ENCODE measurements at regions not wholly inside any gene's neighbourhood (a gene's known extent, or its start where the extent isn't known, plus 50 kb on each side); places are given as distances from the start of the nearest gene placed in this dataset.

- TF ChIP-seq ATOH8 (CRISPR knock-in tag; IDR thresholded peaks at IDR 0.05; ENCODE audit: low read depth): no peak
- TF ChIP-seq CBX2 (IDR thresholded peaks at IDR 0.05; ENCODE audit: borderline replicate concordance, low read depth): no peak
- TF ChIP-seq HOXA7 (CRISPR knock-in tag; IDR thresholded peaks at IDR 0.05): no peak
- no peak for TF ChIP-seq CTCF (IDR thresholded peaks at IDR 0.05)
- no peak for TF ChIP-seq EHMT2 (IDR thresholded peaks at IDR 0.05; ENCODE audit: low read depth)
- no peak for TF ChIP-seq RNF2 (IDR thresholded peaks at IDR 0.05; ENCODE audit: borderline replicate concordance, low read depth)
Observed at GRCh38 chr4:26076896-26077295, 162.9 kb downstream of the SMIM20 start (continued).

- Histone ChIP-seq H3K4me3 (no peak overlapping the region), H3K27ac (no peak overlapping the region), H3K9me3 (0 out of 3 replicates have a peak, but pooled peaks cover 9% of the 10 kb centered on the region), H3K4me1 (no peaks in the 10 kb centered on the region), H3K4me2 (no peak overlapping the region)
- ChIA-PET CTCF (no interaction called here), POLR2A (no interaction called here)
- DNase-seq (ENCODE audit: low read depth in 1 of 2, low spot score in 1 of 2) (no peak), FAIRE-seq (no peak), ATAC-seq (no peak)
- 37% methylated on average over 3 of the region's 3 CpGs for WGBS (ENCODE audit: missing lambda C conversion rate)
- TF ChIP-seq MAFK (IDR thresholded peaks at IDR 0.05; ENCODE audit: partially characterized antibody): no peak
- TF ChIP-seq RNF2 (IDR thresholded peaks at IDR 0.05; ENCODE audit: borderline replicate concordance, low read depth): no peak
- no peak for TF ChIP-seq EHMT2 (IDR thresholded peaks at IDR 0.05; ENCODE audit: low read depth)
- TF ChIP-seq FOXS1 (CRISPR knock-in tag; IDR thresholded peaks at IDR 0.05): no peak
- no peak for TF ChIP-seq USF2 (IDR thresholded peaks at IDR 0.05)
- no peak for TF ChIP-seq MAZ (IDR thresholded peaks at IDR 0.05; ENCODE audit: borderline replicate concordance, low read depth, low read length)
- no peak for TF ChIP-seq PBX3 (IDR thresholded peaks at IDR 0.05)
Observed at GRCh38 chr4:26077756-26078155, 163.7 kb downstream of the SMIM20 start.

- DNase-seq (ENCODE audit: low read depth in 1 of 2, low spot score in 1 of 2) (no peak), FAIRE-seq (no peak), ATAC-seq (no peak)
- TF ChIP-seq MYC (IDR thresholded peaks at IDR 0.05; ENCODE audit: borderline replicate concordance, low read length) (no peak), ZSCAN20 (CRISPR knock-in tag; IDR thresholded peaks at IDR 0.05) (no peak), BCL3 (IDR thresholded peaks at IDR 0.05) (no peak)
- 34% methylated on average over 14 of the region's 14 CpGs for WGBS (ENCODE audit: missing lambda C conversion rate)
- H3K27ac ChIP-seq: no peak overlapping the region
- no peak overlapping the region for H3K4me2 ChIP-seq
- CTCF ChIA-PET: interaction anchor here (1.1 kb wide), 1 partner anchor 93 kb away, joined by 3 read pairs; no protein-coding TSS in a partner anchor
- H3K4me1 ChIP-seq: no peaks in the 10 kb centered on the region
- H3K9me3 ChIP-seq: 0 out of 3 replicates have a peak, but pooled peaks cover 9% of the 10 kb centered on the region
- POLR2A ChIA-PET: no interaction called here
- no peak overlapping the region for H3K4me3 ChIP-seq
Observed at GRCh38 chr4:26080870-26081628, 167.0 kb downstream of the SMIM20 start.
